ENCODE measurements at regions not wholly inside any gene's neighbourhood (a gene's known extent, or its start where the extent isn't known, plus 50 kb on each side); places are given as distances from the start of the nearest gene placed in this dataset.

GRCh38 chr12:42981379-42981778 lies 391.8 kb upstream of the PRICKLE1 start (continued):
- TF ChIP-seq CTCF (IDR thresholded peaks at IDR 0.05 in 2 of 3, conservative IDR thresholded peaks at IDR 0.05 in 1 of 3; ENCODE audit: borderline replicate concordance in 1 of 3, insufficient read depth in 1 of 3, low read depth in 2 of 3, low read length in 2 of 3) (no peak), RAD21 (IDR thresholded peaks at IDR 0.05; ENCODE audit: low read depth) (no peak), SIN3A (IDR thresholded peaks at IDR 0.05; ENCODE audit: low read depth) (no peak), ZBTB33 (IDR thresholded peaks at IDR 0.05; ENCODE audit: extremely low read depth, insufficient replicate concordance, low read length) (no peak), ZNF274 (IDR thresholded peaks at IDR 0.05; ENCODE audit: low read depth, low read length) (no peak), EZH2phosphoT487 (IDR thresholded peaks at IDR 0.05; ENCODE audit: borderline replicate concordance) (no peak)

GRCh38 chr12:42980441-42980840 lies 390.9 kb upstream of the PRICKLE1 start:
- DNase-seq (ENCODE audit: low read depth, low spot score) (no peak), ATAC-seq (no peak)
- Histone ChIP-seq H3K79me2 (ENCODE audit: insufficient read depth, low read length) (no peaks in the 10 kb centered on the region), H3K36me3 (ENCODE audit: control insufficient read depth in 1 of 2, insufficient read depth in 2 of 2, low read length in 2 of 2) (no peaks in the 10 kb centered on the region), H3K9me3 (ENCODE audit: control insufficient read depth in 1 of 2, insufficient read depth in 1 of 2, low read depth in 1 of 2, low read length in 2 of 2) (no peaks in the 10 kb centered on the region), H4K20me1 (ENCODE audit: insufficient read depth) (no peaks in the 10 kb centered on the region), H3K4me2 (ENCODE audit: low read length) (no peak overlapping the region), H3K4me1 (ENCODE audit: control insufficient read depth in 1 of 2, insufficient read depth in 2 of 2, low read length in 2 of 2) (no peaks in the 10 kb centered on the region), H3K4me3 (replicated peaks in 1 of 2; ENCODE audit: low read depth in 1 of 2, low read length in 2 of 2) (no peak overlapping the region), H3K9me2 (ENCODE audit: insufficient read depth) (no peaks in the 10 kb centered on the region), H3K27me3 (ENCODE audit: insufficient read depth, low read length) (no peaks in the 10 kb centered on the region), H3K9ac (ENCODE audit: low read length) (no peak overlapping the region), H2AFZ (ENCODE audit: low read depth, low read length, poor library complexity, severe bottlenecking) (no peak overlapping the region), H3K27ac (ENCODE audit: low read depth, low read length) (no peak overlapping the region)
- intact Hi-C loops (cut with micrococcal nuclease) = no loop called here
- CTCF ChIA-PET = no interaction called here
- BruUV-seq (replicated peaks) = no TSS peak
- POLR2A ChIA-PET = no interaction called here
- RAD21 ChIA-PET (ENCODE audit: low non-redundant PET in 1 of 2, low total read pairs in 2 of 2, uncharacterized antibody in 2 of 2, unreplicated experiment in 2 of 2) = no interaction called here
- TF ChIP-seq SIN3A (IDR thresholded peaks at IDR 0.05; ENCODE audit: low read depth) (no peak), POLR2AphosphoS5 (IDR thresholded peaks at IDR 0.05; ENCODE audit: low read depth, low read length) (no peak), POLR2A (IDR thresholded peaks at IDR 0.05; ENCODE audit: borderline replicate concordance, extremely low read depth, insufficient read depth, insufficient read length) (no peak), ZNF274 (IDR thresholded peaks at IDR 0.05; ENCODE audit: low read depth, low read length) (no peak), YY1 (IDR thresholded peaks at IDR 0.05; ENCODE audit: extremely low read depth, insufficient replicate concordance, low read depth, low read length) (no peak), JUND (IDR thresholded peaks at IDR 0.05) (no peak), FOSL1 (IDR thresholded peaks at IDR 0.05; ENCODE audit: low read depth) (no peak), EZH2phosphoT487 (IDR thresholded peaks at IDR 0.05; ENCODE audit: borderline replicate concordance) (no peak), SRF (IDR thresholded peaks at IDR 0.05; ENCODE audit: low read depth) (no peak), MAX (IDR thresholded peaks at IDR 0.05) (no peak), EGR1 (IDR thresholded peaks at IDR 0.05; ENCODE audit: low read depth) (no peak), EZH2 (IDR thresholded peaks at IDR 0.05) (no peak)
